Peyer's patch (tissue), 4 donors: ENCODE measurements at regions not wholly inside any gene's neighbourhood (a gene's known extent, or its start where the extent isn't known, plus 50 kb on each side); places are given as distances from the start of the nearest gene placed in this dataset.

ENCODE experiments used
- DNase-seq, 3 donors: peaks; one replicate each; pipeline ENCODE4 v3.0.0-alpha.2; 2017 to 2019
- H3K27ac ChIP-seq, 4 donors: fragments of 200-600 bp; sonication (generic); one replicate each; pipeline ENCODE4 v1.5.1; 2016 to 2019
- H3K27me3 ChIP-seq, 2 donors: fragments of 200-600 bp; sonication (generic); one replicate each; pipeline ENCODE4 v1.5.1; 2019
- H3K36me3 ChIP-seq, 3 donors: fragments of 200-600 bp; sonication (generic); one replicate each; pipeline ENCODE4 v1.5.1; 2016 to 2019
- H3K4me1 ChIP-seq, 4 donors: fragments of 200-600 bp; sonication (generic); one replicate each; pipeline ENCODE4 v1.5.1; 2016 to 2019
- H3K4me3 ChIP-seq, 4 donors: fragments of 200-600 bp; sonication (generic); 1 replicate in 3 of 4; 2 replicates in 1 of 4; pipeline ENCODE4 v1.5.1; 2016 to 2019; ENCODE audit warnings: mild to moderate bottlenecking in 1 of 4
- H3K9me3 ChIP-seq, 4 donors: fragments of 200-600 bp; sonication (generic); one replicate each; pipeline ENCODE4 v1.5.1; 2016 to 2019; ENCODE audit warnings: mild to moderate bottlenecking in 1 of 4
- POLR2A ChIP-seq, 2 donors: fragments of 450-650 bp; IDR thresholded peaks; one replicate each; pipeline ENCODE4 v1.5.1; 2017; ENCODE audit warnings: antibody characterized with exemption in 2 of 2, mild to moderate bottlenecking in 2 of 2, moderate library complexity in 2 of 2
- TF ChIP-seq, protein P1 (sequence below), 6 experiments: fragments of 450-650 bp in 4 of 6; fragments of 200-600 bp in 2 of 6; sonication (generic) in 1 of 6; IDR thresholded peaks; one replicate each; pipeline ENCODE4 v1.5.1; 2017 to 2019; ENCODE audit warnings: antibody characterized with exemption in 6 of 6, mild to moderate bottlenecking in 3 of 6, moderate library complexity in 1 of 6

DNA sequence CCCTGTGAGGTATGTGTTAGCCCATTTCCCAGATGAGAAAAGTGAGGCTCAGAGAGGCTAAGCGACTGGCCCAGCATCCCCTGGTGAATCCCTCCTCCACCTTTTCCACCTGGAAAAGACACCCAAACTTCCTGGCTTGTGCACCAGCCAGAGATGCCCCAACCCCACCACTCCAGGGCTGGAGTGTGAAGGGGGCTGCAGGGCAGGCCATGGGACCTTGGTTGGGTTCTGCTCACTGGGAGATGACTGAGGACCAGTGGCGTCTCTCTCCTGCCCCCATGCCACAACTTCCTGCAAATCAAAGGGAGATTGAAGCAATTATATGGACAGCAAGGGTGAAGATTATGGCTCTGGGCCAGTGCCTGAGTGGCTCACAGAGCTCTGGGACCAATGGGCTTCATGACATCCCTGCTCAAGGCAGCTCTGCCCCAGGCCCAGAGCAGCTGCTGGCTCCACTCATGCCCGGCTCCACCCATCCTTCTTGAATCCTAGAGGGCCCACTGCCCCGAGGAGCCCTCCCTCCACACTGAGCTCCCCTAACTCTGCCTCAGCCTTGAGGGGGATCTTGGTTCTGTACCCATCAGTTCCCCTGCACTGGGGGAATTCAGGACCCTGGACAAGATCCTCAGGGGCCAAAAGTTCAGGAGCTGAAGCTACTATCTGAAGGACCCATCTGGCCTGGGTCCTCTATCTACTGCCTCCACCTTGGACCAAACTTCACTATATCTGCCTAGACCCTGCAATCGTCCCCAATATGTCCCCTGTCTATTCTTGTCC lies 416.9 kb downstream of the PTPRU start:
- H3K4me3 ChIP-seq, result no peak overlapping the region
- TF ChIP-seq, protein P1, sequence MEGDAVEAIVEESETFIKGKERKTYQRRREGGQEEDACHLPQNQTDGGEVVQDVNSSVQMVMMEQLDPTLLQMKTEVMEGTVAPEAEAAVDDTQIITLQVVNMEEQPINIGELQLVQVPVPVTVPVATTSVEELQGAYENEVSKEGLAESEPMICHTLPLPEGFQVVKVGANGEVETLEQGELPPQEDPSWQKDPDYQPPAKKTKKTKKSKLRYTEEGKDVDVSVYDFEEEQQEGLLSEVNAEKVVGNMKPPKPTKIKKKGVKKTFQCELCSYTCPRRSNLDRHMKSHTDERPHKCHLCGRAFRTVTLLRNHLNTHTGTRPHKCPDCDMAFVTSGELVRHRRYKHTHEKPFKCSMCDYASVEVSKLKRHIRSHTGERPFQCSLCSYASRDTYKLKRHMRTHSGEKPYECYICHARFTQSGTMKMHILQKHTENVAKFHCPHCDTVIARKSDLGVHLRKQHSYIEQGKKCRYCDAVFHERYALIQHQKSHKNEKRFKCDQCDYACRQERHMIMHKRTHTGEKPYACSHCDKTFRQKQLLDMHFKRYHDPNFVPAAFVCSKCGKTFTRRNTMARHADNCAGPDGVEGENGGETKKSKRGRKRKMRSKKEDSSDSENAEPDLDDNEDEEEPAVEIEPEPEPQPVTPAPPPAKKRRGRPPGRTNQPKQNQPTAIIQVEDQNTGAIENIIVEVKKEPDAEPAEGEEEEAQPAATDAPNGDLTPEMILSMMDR (IDR thresholded peaks at IDR 0.05), result no peak
- no peak for TF ChIP-seq POLR2A (IDR thresholded peaks at IDR 0.05)
- H3K36me3 ChIP-seq, result no peaks in the 10 kb centered on the region
- peak in 2 of 3 donors; percentile 4 to 31 for DNase-seq
- no peak overlapping the region for H3K27ac ChIP-seq
- H3K9me3 ChIP-seq, result no peaks in the 10 kb centered on the region
- H3K4me1 ChIP-seq, result no peaks in the 10 kb centered on the region
- H3K27me3 ChIP-seq, result no peaks in the 10 kb centered on the region

DNA sequence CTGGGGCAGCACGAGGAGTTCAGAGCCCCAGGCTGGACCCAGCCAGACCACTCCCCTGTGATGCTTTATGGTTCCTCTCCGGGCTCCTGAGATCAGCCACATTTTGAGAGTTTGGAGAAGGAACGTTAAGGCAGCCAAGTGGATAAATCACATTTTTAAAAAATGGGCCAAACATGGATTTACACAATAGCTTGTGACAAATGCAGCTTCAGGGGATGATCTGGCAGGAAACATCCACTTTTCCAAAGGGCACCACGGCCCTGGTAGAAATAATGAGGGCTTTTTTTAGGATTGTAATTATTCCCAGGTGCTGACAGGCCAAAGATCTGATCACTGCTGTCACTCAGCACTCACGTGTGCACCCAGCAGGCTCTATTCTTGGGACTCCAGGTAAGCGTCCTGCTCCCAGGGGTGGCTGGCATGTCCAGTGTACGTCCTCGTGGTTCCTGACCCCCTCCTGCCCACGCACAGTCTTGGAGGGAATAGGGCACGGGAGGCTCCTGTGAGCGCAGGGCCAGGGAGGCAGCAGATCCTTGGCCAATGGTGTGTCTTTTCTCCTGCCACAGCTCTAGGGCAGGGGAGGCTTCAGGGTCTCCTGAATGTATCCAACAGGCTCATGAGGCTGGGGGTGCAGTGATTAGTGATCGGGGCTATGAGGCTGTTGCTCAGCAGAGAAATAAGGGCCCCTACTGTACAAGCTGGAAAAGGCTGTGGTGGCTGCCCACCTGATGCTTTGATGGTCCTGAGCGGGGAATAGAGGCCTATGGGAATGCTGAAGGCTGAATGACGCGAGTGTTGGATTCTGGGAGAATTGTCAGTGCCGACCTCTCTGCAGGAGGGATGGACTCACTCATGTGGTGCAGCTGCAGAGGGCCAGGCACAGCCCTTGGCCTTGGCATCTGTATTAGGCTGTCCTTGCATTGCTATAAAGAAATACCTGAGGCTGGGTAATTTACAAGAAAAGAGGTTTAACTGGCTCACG lies 415.7 kb downstream of the PTPRU start:
- Histone ChIP-seq H3K27ac (no peak overlapping the region), H3K9me3 (no peaks in the 10 kb centered on the region), H3K4me1 (no peaks in the 10 kb centered on the region), H3K36me3 (no peaks in the 10 kb centered on the region), H3K27me3 (no peaks in the 10 kb centered on the region), H3K4me3 (no peak overlapping the region)
- peak in 1 of 3 donors; percentile 21 for DNase-seq
- TF ChIP-seq, protein P1 (IDR thresholded peaks at IDR 0.05), result no peak
- TF ChIP-seq POLR2A (IDR thresholded peaks at IDR 0.05), result no peak

DNA sequence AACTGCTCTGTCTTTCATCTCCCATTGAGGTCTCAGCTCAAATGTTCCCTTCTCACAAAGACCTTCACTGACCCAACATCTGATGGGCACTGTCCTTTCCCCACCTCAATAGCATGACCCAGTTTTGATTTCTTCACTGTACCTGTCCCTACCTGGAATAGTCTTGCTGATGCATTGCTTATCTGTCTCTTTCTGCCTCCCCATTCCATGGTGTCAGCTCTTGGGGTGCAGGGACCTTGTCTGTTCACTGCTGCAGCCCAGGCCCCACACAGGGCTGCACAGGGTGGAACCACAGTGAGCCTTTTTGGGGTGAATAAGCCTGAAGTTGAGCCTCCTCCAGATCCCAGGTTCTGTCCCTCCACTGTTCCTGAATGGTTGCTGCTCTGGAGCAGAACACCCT lies 414.9 kb downstream of the PTPRU start:
- H3K4me1 ChIP-seq, result no peaks in the 10 kb centered on the region

DNA sequence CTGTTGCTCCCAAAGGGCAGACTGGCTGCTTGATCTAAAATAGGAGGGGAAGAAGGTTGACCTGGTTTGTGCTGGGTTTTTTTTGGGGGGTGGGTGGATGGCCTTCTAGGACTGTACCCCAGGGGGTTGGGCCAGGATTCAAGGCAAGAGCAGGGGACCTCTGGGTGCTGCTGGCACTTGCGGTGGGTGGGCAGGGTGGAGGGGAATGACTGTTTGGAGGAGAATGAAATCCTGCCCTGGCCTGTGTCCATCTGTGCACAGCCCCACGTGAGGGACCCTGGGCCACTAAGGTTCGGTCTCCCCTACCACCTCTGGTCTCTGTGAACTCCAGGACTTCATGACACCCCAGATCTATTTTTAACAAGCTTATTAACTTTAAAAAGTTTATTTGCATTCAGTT lies 414.2 kb downstream of the PTPRU start:
- no peaks in the 10 kb centered on the region for H3K9me3 ChIP-seq
- no peak for TF ChIP-seq POLR2A (IDR thresholded peaks at IDR 0.05)
- TF ChIP-seq, protein P1 (IDR thresholded peaks at IDR 0.05), result no peak
- no peaks in the 10 kb centered on the region for H3K36me3 ChIP-seq
- no peak overlapping the region for H3K27ac ChIP-seq
- H3K4me3 ChIP-seq, result no peak overlapping the region
- H3K27me3 ChIP-seq, result no peaks in the 10 kb centered on the region
- DNase-seq, result peak in 2 of 3 donors; percentile 3 to 38
- H3K4me1 ChIP-seq, result no peaks in the 10 kb centered on the region

More for the DNA sequence above, 414.9 kb downstream of the PTPRU start:
- Histone ChIP-seq H3K4me3 (no peak overlapping the region), H3K27ac (no peak overlapping the region), H3K9me3 (no peaks in the 10 kb centered on the region), H3K27me3 (no peaks in the 10 kb centered on the region), H3K36me3 (no peaks in the 10 kb centered on the region)
- peak in 1 of 3 donors; percentile 5 for DNase-seq
- TF ChIP-seq, protein P1 (IDR thresholded peaks at IDR 0.05), result no peak
- TF ChIP-seq POLR2A (IDR thresholded peaks at IDR 0.05), result no peak

DNA sequence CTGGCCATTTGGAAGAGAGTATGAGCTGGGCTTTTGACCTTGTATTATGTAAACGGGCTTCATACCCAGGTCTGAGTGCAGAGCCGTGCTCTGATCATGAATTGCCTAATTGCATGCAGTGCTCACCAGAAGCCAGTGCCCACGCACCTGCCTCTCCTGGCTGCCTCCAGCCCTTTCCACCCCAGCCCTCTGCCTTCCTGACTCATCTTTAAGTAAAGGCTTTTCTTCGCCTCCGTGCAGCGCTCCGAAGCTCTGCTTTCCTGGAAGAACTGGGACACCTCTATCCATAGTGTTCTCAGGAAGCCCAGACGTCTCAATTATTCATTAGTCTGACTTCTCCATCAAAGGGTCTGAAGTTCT lies 413.7 kb downstream of the PTPRU start:
- no peak overlapping the region for H3K27ac ChIP-seq
- no peaks in the 10 kb centered on the region for H3K27me3 ChIP-seq
- H3K9me3 ChIP-seq, result no peaks in the 10 kb centered on the region
- TF ChIP-seq, protein P1 (IDR thresholded peaks at IDR 0.05), result no peak
- no peak for TF ChIP-seq POLR2A (IDR thresholded peaks at IDR 0.05)
- H3K4me3 ChIP-seq, result no peak overlapping the region
- DNase-seq, result peak in 2 of 3 donors; percentile 8 to 25
- no peaks in the 10 kb centered on the region for H3K36me3 ChIP-seq
- no peaks in the 10 kb centered on the region for H3K4me1 ChIP-seq
